AG04449 (cell line): ENCODE measurements at regions not wholly inside any gene's neighbourhood (a gene's known extent, or its start where the extent isn't known, plus 50 kb on each side); places are given as distances from the start of the nearest gene placed in this dataset.

Source experiments
- CTCF ChIA-PET: fragments of 350-600 bp; formaldehyde crosslinking; extraction: SDS; loops from one replicate; lab custom pipeline; 2021; ENCODE audit warnings: antibody characterized with exemption; lab: Yijun Ruan, JAX
- POLR2A ChIA-PET: fragments of 400-600, 350-600 bp; formaldehyde crosslinking; extraction: SDS; loops from one replicate; lab custom pipeline; 2020; ENCODE audit warnings: antibody characterized with exemption, inconsistent platforms; lab: Yijun Ruan, JAX
- DNase-seq: peaks from one replicate; pipeline ENCODE4 v3.0.0-alpha.2; 2010; ENCODE audit warnings: low read depth, low spot score
- H3K4me3 ChIP-seq: 2 replicates; pipeline ENCODE4 v1.5.1; 2011; ENCODE audit warnings: low read depth, mild to moderate bottlenecking, control low read depth, low read length
- CTCF ChIP-seq: IDR thresholded peaks from one replicate; pipeline ENCODE4 v1.5.1; 2011; ENCODE audit warnings: mild to moderate bottlenecking, moderate library complexity, low read length, control low read depth, inconsistent platforms; ENCODE audit not compliant: insufficient read depth; ENCODE audit errors: missing control alignments

GRCh38 chr2:3044587-3045317, 332.9 kb downstream of the EIPR1 start:
- no peak for DNase-seq
- CTCF ChIA-PET, result no interaction called here
- TF ChIP-seq CTCF, result no peak
- no peak overlapping the region for H3K4me3 ChIP-seq
- POLR2A ChIA-PET, result no interaction called here

DNA sequence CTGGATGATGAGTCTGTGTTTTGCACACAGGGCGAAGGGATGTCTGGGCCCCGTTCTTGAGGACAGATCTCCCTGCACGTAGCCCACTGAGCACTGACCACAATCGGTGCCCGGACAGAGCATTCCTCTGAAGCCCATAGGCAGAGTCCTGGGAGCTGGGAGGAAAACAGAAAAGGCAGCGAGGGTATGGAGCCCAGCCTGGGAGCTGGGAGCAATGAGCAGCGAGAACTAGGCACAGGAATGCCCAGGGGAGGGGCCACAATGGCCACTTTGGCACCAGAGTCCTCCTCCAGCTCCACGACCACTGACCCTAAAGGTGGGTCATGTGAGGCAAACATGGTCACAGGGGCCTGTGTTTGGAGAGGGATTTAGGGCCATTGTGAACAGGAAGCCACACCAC, 333.9 kb downstream of the EIPR1 start:
- H3K4me3 ChIP-seq, result no peak overlapping the region
- no peak for TF ChIP-seq CTCF
- DNase-seq, result no peak
- POLR2A ChIA-PET, result no interaction called here
- CTCF ChIA-PET, result no interaction called here

DNA sequence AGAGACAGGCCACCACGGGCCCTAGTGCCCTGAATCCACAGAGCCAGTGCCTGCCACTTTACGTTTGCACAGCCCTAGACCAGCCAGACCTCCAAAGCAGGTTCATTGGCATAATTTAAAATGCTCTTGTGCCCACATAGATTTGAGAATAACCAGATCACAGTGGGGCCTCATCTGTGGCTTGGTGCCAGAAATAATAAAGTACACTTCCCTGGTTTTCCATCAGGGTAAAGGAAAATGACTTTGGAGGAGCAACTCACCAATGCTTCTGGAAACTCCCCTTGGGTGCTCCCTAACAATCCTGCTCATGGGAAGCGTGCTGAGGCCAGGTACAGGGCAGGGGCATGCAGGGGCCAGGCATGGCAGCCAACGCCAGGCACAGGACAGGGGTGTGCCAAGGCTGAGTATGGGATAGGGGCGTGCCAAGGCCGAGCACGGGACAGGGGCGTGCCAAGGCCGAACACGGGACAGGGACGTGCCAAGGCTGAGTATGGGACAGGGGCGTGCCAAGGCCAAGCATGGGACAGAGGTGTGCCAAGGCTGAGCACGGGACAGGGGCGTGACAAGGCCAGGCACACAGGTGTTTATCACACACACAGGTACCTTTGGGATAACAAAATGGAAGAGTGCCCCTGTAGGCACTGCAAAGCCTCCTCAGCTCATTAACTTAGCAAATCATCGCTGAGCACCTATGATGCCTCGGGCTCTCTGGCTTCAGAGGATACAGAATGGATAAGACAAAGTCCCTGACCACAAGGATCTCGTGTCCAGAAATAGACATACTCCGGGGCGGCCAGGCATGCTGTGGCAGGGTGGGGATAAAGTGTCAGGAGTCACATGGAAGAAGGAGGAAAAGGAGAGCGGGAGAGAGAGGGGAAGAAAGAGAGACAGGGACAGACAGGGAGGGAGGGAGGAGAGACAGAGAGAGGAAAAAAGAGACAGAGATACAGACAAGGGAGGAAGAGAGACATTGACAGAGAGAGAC, 334.7 kb downstream of the EIPR1 start:
- CTCF ChIA-PET, result no interaction called here
- H3K4me3 ChIP-seq, result no peak overlapping the region
- POLR2A ChIA-PET, result no interaction called here
- no peak for DNase-seq
- TF ChIP-seq CTCF, result no peak

DNA sequence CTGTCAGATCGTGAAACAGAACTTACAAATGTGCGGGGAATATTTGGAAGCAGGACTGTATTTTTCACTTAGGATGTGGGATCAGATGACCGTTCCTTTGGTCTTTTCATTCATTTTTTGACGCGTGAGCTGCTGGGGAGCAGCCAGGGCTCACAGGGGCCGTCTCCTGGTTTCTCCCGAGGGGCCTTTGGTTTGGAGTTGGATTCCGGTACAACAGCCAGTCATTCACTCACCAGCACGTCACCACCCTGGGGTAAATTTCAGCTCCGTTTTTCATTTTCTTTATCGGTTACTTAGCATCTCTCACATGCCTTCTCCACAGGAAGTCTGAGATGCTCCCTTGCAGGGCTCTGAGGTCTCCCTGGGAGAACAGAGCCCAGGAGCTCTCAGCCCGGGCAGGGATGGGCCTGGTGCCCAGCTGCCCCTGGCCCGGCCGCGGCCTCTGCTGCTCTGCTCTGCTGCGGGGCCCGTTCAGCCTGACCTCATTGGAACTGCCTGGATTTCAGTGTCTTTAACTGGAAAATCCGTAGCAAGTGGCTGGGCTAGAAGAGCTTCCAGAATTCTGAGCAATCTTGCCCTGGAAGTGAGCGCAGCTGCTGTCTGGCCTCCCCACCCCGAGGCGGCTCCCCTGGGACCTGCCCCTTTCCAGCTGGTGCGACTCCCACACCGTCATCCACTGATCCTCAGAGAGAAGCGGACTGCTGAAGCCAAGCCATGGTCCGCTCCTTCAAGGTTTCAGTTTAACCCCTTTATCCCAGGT, 335.6 kb downstream of the EIPR1 start:
- POLR2A ChIA-PET, result no interaction called here
- no peak overlapping the region for H3K4me3 ChIP-seq
- CTCF ChIA-PET, result no interaction called here
- no peak for DNase-seq
- no peak for TF ChIP-seq CTCF

GRCh38 chr2:3041246-3041645, 336.4 kb downstream of the EIPR1 start:
- ChIA-PET CTCF (no interaction called here), POLR2A (no interaction called here)
- DNase-seq, result no peak
- TF ChIP-seq CTCF, result no peak
- H3K4me3 ChIP-seq, result no peak overlapping the region
